Stomach (tissue), 4 donors: ENCODE measurements at regions not wholly inside any gene's neighbourhood (a gene's known extent, or its start where the extent isn't known, plus 50 kb on each side); places are given as distances from the start of the nearest gene placed in this dataset.

Source experiments
- POLR2A ChIP-seq, 4 donors: fragments of 450-650 bp; IDR thresholded peaks; one replicate each; pipeline ENCODE4 v1.6.1; 2016; ENCODE audit warnings: antibody characterized with exemption in 4 of 4, control low read depth in 2 of 4, mild to moderate bottlenecking in 1 of 4, moderate library complexity in 1 of 4
- TF ChIP-seq, protein P1 (sequence below), 7 experiments: fragments of 450-650 bp in 4 of 7; fragments of 200-600 bp in 3 of 7; sonication (generic) in 3 of 7; IDR thresholded peaks; one replicate each; pipeline ENCODE4 v1.5.1; 2016 to 2019; ENCODE audit warnings: antibody characterized with exemption in 7 of 7, control low read depth in 2 of 7, mild to moderate bottlenecking in 1 of 7

DNA sequence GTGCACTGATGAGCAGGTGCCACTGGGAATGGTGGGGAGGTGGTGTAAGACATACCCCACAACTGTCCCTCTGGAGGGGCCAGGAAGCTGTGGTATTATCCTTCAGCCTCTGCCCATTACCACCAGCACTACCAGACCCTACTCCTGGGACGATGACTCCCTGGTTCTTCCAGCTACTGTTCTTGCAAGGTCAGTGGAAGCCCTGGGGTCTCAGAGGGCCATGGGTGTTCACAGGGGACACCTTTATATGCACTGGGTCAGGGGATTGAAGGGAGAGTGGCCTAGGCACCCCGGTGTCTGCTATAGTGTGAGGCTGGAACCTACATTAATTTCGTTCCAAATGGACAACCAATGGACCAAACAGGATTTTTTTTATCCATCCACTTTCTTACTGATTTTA lies 94.7 kb upstream of the SLC22A11 start:
- TF ChIP-seq, protein P1, sequence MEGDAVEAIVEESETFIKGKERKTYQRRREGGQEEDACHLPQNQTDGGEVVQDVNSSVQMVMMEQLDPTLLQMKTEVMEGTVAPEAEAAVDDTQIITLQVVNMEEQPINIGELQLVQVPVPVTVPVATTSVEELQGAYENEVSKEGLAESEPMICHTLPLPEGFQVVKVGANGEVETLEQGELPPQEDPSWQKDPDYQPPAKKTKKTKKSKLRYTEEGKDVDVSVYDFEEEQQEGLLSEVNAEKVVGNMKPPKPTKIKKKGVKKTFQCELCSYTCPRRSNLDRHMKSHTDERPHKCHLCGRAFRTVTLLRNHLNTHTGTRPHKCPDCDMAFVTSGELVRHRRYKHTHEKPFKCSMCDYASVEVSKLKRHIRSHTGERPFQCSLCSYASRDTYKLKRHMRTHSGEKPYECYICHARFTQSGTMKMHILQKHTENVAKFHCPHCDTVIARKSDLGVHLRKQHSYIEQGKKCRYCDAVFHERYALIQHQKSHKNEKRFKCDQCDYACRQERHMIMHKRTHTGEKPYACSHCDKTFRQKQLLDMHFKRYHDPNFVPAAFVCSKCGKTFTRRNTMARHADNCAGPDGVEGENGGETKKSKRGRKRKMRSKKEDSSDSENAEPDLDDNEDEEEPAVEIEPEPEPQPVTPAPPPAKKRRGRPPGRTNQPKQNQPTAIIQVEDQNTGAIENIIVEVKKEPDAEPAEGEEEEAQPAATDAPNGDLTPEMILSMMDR (IDR thresholded peaks at IDR 0.05): no peak
- no peak for TF ChIP-seq POLR2A (IDR thresholded peaks at IDR 0.05)
